NCI-H345 treated with DMSO at 0.1 percent for 48 hours (cell line): ENCODE measurements at regions not wholly inside any gene's neighbourhood (a gene's known extent, or its start where the extent isn't known, plus 50 kb on each side); places are given as distances from the start of the nearest gene placed in this dataset.

Experiments
- DNase-seq: peaks from one replicate; lab custom pipeline; 2025; ENCODE audit not compliant: unreplicated experiment; lab: John Stamatoyannopoulos, UW

DNA sequence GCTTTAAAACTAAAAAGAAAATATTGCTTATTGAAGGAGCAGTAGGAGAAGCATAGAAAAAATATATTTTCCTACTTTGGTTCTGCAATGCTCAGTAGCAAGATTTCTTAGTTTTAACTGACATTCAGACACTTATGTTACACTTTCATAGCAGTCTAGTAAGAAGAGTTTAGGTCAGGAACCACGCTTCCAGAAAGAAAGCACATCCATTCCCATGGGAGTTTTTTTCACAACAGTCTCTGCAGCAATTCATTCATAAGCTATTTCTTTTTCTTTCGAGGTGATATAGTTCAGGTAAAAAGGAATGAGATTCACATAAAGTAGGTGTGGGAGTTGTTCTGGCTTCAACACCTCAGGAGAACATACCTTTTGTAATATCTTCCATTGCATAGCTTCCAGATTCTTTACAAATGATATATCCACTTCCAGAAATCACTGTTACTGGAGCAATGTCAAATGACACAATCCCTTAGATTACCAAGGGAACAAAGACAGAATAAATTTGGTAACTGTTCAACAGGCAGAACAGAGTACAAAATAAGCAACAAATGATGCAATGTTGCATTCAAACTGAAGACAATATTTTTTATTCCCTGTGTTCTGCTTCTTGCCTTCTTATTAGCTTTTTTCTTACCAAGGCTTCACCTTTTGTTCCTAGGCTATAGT, 95.2 kb upstream of the GULP1 start:
- no peak for DNase-seq

DNA sequence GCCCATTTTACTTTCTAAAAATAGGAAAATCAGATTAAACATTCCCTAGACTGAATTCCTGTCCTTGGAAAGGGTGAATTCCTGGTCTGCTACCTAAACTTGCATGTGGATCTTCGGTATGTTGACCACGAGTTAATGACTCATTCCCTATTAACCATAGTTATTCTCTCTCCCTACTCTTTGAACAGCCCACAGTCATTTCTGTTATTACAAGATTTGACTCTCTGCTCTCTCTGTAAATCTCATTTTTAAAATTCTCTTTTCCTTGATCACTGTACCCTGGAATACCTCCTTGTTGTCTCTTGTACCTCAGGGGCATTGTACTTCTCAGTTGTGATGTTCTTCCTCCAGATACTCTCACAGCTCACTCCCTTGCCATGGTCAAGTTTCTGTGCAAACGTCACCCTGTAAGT, 92.0 kb upstream of the GULP1 start:
- DNase-seq: no peak

DNA sequence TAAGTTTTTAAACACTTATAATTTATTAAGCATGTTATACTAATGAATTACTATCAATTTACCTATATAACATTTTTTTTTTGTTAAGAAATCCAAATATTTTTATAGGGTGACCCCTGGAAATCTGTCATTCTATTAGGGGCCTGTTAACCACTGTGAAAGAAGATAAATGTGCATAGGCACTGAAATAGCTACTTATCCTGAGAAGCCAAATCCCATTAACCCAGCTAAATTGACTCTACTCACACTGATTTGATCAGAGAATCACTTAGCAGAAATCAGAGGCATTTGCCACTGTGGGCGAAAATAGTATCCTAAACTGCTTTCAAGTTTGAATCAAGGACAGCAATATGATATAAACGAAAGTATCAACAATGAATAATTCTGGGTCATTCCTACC, 90.0 kb upstream of the GULP1 start:
- DNase-seq: no peak

DNA sequence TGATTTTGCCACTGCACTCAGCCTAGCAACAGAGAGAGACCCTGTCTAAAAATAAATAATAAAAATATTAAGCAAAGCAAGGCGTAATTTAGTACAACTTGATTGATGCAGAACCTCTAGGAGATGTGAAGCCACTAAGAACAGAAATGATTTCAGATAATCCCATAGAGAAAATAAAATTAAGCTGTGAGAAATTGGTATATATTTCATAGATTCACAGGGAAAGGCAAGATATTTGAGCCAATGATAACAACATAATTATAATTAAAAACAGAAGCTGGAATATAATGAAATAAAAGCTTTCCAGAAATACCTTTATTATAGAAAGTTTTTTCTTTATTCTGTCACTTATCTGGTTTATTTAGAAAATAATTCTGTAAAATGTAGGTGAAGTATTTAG, 88.9 kb upstream of the GULP1 start:
- DNase-seq: no peak

DNA sequence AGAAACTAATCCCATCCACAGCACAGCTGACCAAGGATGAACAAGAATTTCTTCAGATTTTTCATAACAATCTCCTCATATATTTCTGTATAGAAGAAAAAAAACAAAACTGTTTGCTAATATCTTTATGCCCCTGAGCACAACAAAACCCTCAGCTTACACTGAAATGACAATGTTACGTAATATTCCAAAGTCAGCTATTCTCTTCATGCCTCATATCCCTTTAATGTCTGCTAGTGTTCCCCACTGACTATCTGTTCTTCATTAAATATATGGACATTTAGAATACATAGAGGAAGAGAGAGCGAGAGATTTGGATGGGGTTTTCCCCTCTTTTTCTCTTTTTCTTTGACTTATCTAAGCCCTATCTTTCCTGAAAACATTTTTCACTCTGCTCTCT, 87.9 kb upstream of the GULP1 start:
- no peak for DNase-seq

DNA sequence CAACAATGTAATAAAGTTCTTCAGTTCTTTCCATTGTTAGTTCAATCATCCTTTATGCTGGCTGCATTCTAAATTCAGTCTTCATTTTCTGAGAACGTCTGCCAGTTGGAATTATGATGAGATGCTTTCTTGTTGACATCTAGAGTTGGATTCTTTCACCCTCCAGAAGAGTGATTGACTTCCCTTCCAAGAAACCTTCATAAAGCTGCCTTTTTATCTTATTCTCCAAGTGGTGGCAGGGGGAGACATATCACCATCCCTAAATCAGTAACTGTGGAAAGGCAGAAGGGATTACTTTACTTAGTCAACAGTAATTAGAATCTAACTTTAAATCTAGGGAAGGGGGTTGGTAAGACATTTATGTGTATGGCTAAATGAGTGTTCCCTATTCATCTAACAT, 86.8 kb upstream of the GULP1 start:
- DNase-seq: no peak

DNA sequence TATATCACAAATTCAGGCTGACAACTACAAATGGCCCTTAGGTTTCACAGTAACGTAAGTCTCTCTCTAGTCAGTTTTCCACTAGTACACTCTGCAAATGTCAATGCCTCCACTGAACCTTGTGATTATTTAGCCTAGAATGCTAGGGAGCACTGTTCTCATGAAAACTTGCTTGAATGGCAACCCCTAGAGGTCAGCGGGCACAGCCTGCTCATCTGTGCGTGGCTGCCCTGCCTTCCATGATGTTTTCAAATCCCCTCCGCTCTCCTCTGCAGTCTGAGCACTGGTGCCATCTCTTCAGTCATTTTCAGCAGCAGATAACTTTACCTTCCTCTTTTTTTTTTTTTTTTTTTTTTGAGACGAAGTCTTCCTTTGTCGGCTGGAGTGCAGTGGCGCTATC, 84.1 kb upstream of the GULP1 start:
- DNase-seq: no peak

DNA sequence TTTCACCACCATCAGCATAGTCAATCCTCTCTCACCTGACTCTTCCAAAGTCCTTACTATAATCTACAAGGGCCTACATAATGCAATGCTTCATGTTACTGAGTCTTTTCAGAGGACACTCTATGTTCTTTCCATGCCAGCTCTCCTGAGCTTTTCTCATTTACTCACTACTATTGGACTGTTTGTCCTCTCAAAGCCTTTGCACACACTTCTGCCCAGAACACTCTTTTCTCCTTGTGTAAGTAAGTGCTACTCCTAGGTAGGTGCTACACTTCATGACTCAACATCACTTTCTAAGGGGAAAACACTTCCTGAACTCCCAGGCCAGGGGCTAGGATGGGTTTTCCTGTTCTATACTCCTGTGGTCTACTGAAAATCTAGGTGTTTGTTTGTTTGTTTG, 82.5 kb upstream of the GULP1 start:
- DNase-seq: no peak

DNA sequence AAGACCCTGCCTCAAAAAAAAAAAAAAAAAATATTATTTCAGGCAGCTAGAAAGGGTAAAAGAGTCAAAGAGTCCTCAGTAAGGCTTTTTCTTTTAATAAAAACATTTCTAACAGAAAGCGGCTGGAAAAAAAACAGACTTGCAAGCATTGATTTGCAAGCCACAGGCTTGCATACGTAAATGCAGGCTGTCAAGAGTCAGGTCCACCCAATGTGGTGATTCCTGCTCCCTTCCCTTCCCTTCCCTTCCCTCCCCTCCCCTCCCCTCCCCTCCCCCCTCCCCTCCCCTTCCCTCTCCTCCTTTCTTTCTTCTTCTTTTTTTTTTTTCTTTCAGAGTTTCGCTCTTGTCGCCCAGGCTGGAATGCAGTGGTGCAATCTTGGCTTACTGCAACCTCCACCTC, 74.4 kb upstream of the GULP1 start:
- DNase-seq: no peak

DNA sequence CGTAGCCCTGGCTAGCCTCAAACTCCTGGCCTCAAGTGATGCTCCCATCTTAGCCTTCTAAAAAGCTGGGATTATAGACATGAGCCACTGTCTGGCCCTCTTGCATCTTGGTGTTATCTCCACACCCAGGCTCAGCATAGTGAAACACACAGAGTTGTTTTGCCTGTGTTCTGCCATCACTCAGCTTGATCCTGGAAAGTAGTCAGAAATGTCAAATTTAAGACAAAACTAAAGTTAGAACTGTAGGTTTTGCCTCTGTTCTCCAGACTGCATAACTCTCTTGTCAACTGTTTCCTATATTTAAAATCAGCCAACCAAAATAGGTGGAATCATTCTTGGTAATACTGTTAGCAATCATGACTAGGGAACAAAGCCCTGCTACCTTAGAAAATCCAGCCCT, 72.1 kb upstream of the GULP1 start:
- no peak for DNase-seq

DNA sequence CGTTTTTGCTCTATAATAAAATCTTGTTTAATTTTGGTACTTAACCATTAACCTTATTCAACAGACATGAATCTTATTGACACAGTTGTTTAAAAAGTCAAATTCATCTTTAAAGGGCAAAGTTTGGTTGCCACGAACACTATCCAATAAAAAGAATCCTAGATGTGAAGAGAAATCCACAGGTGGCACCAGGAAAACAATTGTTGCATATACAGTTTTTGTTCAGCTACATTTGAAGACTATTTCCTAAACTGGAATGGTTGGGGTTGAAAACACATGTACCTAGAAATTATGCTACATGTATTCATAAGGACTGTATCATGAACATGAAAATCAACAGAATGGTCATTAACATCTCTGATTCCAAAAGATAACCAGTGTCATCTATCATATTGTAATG, 71.1 kb upstream of the GULP1 start:
- no peak for DNase-seq

DNA sequence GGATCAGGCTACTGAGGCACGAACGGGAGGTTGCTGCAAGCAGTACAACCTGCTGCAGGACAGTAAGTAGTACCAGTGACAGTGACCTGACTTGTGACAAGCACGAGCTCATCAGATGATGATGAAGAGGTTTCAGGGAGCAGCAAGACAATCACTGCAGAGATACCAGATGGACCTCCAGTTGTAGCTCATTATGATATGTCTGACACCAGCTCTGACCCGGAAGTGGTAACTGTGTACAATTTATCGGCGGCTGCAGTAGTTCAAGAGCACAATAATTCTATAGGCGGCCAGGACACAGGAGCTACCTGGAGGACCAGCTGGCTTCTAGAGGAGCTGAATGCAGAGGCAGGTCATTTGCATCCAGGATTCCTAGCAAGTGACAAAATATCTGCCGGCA, 64.0 kb upstream of the GULP1 start:
- no peak for DNase-seq

DNA sequence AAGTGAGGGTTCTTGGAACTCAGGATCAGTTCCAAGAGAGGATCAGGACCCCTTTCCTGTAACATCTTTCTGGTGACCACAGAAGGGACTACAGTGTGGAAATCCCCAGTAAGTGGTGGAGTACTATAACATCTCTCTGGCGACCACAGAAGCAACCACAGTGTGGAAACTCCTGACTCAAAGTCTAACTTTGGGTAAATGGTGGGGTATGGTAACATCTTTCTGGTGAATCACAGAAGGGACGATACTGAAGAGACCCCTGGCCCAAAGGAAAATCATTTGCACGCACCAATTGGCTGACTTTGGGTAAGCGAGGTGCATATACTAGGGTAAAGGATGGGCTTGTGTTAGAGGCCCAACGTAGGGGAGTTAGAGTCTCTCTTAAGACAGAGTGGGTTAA, 56.3 kb upstream of the GULP1 start:
- no peak for DNase-seq

DNA sequence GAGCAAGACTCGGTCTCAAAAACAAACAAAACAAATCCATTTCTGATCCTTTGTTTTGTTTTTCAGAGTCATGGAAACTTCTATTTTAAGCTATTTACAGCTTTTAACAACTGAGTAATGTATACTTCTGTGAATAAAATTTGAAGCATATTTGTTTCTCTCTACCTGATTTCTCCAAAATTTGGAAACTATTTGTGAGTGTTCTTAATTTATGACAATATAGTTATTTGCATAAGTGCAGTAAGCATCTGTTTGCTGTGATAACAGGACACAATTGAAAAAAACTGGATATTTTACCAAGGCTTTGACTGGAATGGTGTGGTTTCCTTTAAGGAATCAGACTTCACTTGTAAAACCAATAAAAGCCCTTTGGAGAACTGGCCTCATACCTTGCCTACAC, 53.3 kb upstream of the GULP1 start:
- DNase-seq: no peak
